HL-60 (cell line): ENCODE measurements at regions not wholly inside any gene's neighbourhood (a gene's known extent, or its start where the extent isn't known, plus 50 kb on each side); places are given as distances from the start of the nearest gene placed in this dataset.

Experiments used
- DNase-seq, 2 experiments: peaks; one replicate each; pipeline ENCODE4 v3.0.0-alpha.2; 2010 to 2020; ENCODE audit warnings: low read depth in 1 of 2, low spot score in 1 of 2
- H3K27ac ChIP-seq: fragments of 250-450 bp; sonication (Bioruptor Pico); replicated peaks from 2 replicates; pipeline ENCODE4 v1.5.1; 2020; ENCODE audit warnings: mild to moderate bottlenecking, moderate library complexity
- H3K27me3 ChIP-seq: fragments of 250-450 bp; sonication (Bioruptor Pico); 2 replicates; pipeline ENCODE4 v1.5.1; 2021; ENCODE audit warnings: mild to moderate bottlenecking, moderate library complexity; ENCODE audit not compliant: insufficient read depth, poor library complexity, severe bottlenecking
- H3K4me3 ChIP-seq: replicated peaks from 2 replicates; pipeline ENCODE4 v1.5.1; 2011; ENCODE audit warnings: mild to moderate bottlenecking, control low read depth, low read length; ENCODE audit not compliant: insufficient read depth
- CTCF ChIP-seq: IDR thresholded peaks from one replicate; pipeline ENCODE4 v1.5.1; 2011; ENCODE audit warnings: low read length, control low read depth, inconsistent platforms; ENCODE audit not compliant: insufficient read depth
- GABPA ChIP-seq: IDR thresholded peaks from 2 replicates; pipeline ENCODE4 v1.6.1; 2012; ENCODE audit warnings: low read depth
- POLR2AphosphoS5 ChIP-seq: IDR thresholded peaks from 2 replicates; pipeline ENCODE4 v1.6.1; 2012; ENCODE audit warnings: low read depth
- REST ChIP-seq: IDR thresholded peaks from 2 replicates; pipeline ENCODE4 v1.6.1; 2012; ENCODE audit warnings: low read depth; ENCODE audit not compliant: insufficient replicate concordance
- SPI1 ChIP-seq: IDR thresholded peaks from 2 replicates; pipeline ENCODE4 v1.6.1; 2012; ENCODE audit warnings: low read depth, mild to moderate bottlenecking, borderline replicate concordance

GRCh38 chr7:21261627-21262594 is 166.0 kb upstream of the SP4 start:
- Histone ChIP-seq H3K27ac (no peak overlapping the region), H3K27me3 (no peaks in the 10 kb centered on the region)
- TF ChIP-seq CTCF (peak; percentile 30), POLR2AphosphoS5 (no peak)

GRCh38 chr7:21269021-21269420 is 158.9 kb upstream of the SP4 start:
- TF ChIP-seq SPI1: no peak
- Histone ChIP-seq H3K27ac (no peak overlapping the region), H3K27me3 (no peaks in the 10 kb centered on the region), H3K4me3 (no peak overlapping the region)
- DNase-seq: no peak

More at GRCh38 chr7:21261627-21262594, 166.0 kb upstream of the SP4 start:
- DNase-seq: peak in 1 of 2 experiments; percentile 21
- H3K4me3 ChIP-seq: no peak overlapping the region

GRCh38 chr7:21276471-21277035 is 151.3 kb upstream of the SP4 start:
- DNase-seq: no peak
- TF ChIP-seq CTCF: no peak
- no peak for TF ChIP-seq REST
- no peak for TF ChIP-seq GABPA
- no peak for TF ChIP-seq SPI1
- no peak for TF ChIP-seq POLR2AphosphoS5
- no peak overlapping the region for H3K27ac ChIP-seq
- no peak overlapping the region for H3K4me3 ChIP-seq
- no peaks in the 10 kb centered on the region for H3K27me3 ChIP-seq

- Histone ChIP-seq H3K27me3 (no peaks in the 10 kb centered on the region), H3K4me3 (no peak overlapping the region), H3K27ac (no peak overlapping the region)
- no peak for DNase-seq
- TF ChIP-seq SPI1 (no peak), GABPA (no peak)
Measured at GRCh38 chr7:21278944-21279343, 148.9 kb upstream of the SP4 start.

- DNase-seq: peak; percentile 56 to 90
- no peak overlapping the region for H3K4me3 ChIP-seq
- TF ChIP-seq POLR2AphosphoS5 (no peak), REST (no peak), GABPA (no peak), SPI1 (no peak), CTCF (no peak)
- H3K27ac ChIP-seq: no peak overlapping the region
- no peaks in the 10 kb centered on the region for H3K27me3 ChIP-seq
Measured at GRCh38 chr7:21281193-21281592, 146.7 kb upstream of the SP4 start.
